ENCODE measurements at regions not wholly inside any gene's neighbourhood (a gene's known extent, or its start where the extent isn't known, plus 50 kb on each side); places are given as distances from the start of the nearest gene placed in this dataset.
"Not testable (repeated sequence)": the region's sequence is repeated elsewhere in the genome, so short reads cannot be mapped to it uniquely, and the experiment has no call there.

DNA sequence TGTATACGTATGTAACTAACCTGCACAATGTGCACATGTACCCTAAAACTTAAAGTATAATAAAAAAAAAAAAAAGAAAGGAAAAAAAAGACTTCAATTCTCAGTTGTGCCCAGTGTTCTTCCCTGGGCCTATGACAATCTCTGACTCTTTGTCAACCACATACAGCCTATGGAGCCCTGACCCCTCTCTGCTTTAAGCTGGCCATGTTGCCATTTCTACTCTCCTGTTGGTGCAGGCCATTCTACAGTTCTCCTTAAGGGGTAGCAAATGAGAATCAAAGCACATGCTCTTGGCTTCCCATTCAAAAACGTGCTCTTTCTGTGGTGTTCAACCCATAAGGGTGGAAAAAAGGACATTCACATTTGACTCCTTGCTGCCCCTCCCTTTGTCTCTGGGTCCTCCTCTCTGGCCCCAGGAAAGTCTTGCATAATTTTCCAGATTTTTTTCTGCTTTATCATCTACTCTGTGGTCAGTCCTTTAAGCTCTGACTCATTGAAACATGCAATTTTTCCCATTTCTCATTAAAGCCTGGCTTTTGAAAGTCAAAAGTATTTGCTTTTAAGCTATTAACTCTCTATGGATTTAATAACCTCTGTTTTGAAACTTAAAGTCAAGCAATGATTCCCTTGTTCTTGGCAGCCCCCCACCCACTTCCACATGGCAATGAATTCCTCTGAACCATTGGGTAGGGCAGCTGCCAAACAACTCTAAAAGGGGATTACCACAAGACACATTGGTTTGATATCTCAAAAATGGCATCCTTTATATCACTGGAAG lies 208.6 kb upstream of the MCHR2 start:
- POLR2A ChIA-PET: no interaction called here
- CTCF ChIA-PET: no interaction called here
- Mint-ChIP-seq H3K9me3 (ENCODE audit: insufficient read depth) (no peaks in the 10 kb centered on the region), H3K4me3 (no peak overlapping the region), H3K27me3 (no peaks in the 10 kb centered on the region), H3K27ac (no peak overlapping the region), H3K4me1 (no peaks in the 10 kb centered on the region)
- H2AFZ ChIP-seq (ENCODE audit: insufficient read depth, low read depth, low read length, poor library complexity, severe bottlenecking): no peak overlapping the region
- no peak for DNase-seq
- TF ChIP-seq, protein P1, sequence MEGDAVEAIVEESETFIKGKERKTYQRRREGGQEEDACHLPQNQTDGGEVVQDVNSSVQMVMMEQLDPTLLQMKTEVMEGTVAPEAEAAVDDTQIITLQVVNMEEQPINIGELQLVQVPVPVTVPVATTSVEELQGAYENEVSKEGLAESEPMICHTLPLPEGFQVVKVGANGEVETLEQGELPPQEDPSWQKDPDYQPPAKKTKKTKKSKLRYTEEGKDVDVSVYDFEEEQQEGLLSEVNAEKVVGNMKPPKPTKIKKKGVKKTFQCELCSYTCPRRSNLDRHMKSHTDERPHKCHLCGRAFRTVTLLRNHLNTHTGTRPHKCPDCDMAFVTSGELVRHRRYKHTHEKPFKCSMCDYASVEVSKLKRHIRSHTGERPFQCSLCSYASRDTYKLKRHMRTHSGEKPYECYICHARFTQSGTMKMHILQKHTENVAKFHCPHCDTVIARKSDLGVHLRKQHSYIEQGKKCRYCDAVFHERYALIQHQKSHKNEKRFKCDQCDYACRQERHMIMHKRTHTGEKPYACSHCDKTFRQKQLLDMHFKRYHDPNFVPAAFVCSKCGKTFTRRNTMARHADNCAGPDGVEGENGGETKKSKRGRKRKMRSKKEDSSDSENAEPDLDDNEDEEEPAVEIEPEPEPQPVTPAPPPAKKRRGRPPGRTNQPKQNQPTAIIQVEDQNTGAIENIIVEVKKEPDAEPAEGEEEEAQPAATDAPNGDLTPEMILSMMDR (IDR thresholded peaks at IDR 0.05): no peak
- no peak for TF ChIP-seq EZH2 (IDR thresholded peaks at IDR 0.05; ENCODE audit: borderline replicate concordance, insufficient read depth, low read depth, low read length, poor library complexity, severe bottlenecking)
- ATAC-seq (ENCODE audit: low read depth): no peak
- no peaks in the 10 kb centered on the region for H3K9me3 ChIP-seq (ENCODE audit: control extremely low read depth in 1 of 3, control insufficient read depth in 2 of 3, insufficient read depth in 1 of 3, low read length in 2 of 3)
- H4K20me1 ChIP-seq (ENCODE audit: control insufficient read depth, insufficient read depth, low read length, poor library complexity, severe bottlenecking): no peaks in the 10 kb centered on the region
- no peak overlapping the region for H3K4me2 ChIP-seq (replicated peaks; ENCODE audit: low read depth, low read length, poor library complexity, severe bottlenecking)
- no peaks in the 10 kb centered on the region for H3K4me1 ChIP-seq (ENCODE audit: control insufficient read depth in 2 of 2, insufficient read depth in 2 of 2, low read length in 2 of 2)
- intact Hi-C loops (cut with micrococcal nuclease): no loop called here
- no peak overlapping the region for H3K27ac ChIP-seq (ENCODE audit: low read length in 2 of 2)
- WGBS (ENCODE audit: insufficient coverage): 33% methylated on average over 1 of the region's 2 CpGs
- no peaks in the 10 kb centered on the region for H3K79me2 ChIP-seq (ENCODE audit: control insufficient read depth, insufficient read depth, low read length)
- H3K9ac ChIP-seq (ENCODE audit: low read length): no peak overlapping the region
- H3K36me3 ChIP-seq (replicated peaks in 1 of 2; ENCODE audit: control extremely low read depth in 1 of 2, control insufficient read depth in 1 of 2, extremely low read depth in 1 of 2, insufficient read depth in 2 of 2, low read length in 1 of 2): no peaks in the 10 kb centered on the region
- no peaks in the 10 kb centered on the region for H3K27me3 ChIP-seq (replicated peaks in 1 of 4; ENCODE audit: control extremely low read depth in 1 of 4, control insufficient read depth in 3 of 4, insufficient read depth in 4 of 4, low read length in 3 of 4)
- no peak overlapping the region for H3K4me3 ChIP-seq (ENCODE audit: control extremely low read depth in 1 of 5, extremely low read depth in 1 of 5, insufficient read depth in 1 of 5, low read depth in 2 of 5, low read length in 4 of 5)

DNA sequence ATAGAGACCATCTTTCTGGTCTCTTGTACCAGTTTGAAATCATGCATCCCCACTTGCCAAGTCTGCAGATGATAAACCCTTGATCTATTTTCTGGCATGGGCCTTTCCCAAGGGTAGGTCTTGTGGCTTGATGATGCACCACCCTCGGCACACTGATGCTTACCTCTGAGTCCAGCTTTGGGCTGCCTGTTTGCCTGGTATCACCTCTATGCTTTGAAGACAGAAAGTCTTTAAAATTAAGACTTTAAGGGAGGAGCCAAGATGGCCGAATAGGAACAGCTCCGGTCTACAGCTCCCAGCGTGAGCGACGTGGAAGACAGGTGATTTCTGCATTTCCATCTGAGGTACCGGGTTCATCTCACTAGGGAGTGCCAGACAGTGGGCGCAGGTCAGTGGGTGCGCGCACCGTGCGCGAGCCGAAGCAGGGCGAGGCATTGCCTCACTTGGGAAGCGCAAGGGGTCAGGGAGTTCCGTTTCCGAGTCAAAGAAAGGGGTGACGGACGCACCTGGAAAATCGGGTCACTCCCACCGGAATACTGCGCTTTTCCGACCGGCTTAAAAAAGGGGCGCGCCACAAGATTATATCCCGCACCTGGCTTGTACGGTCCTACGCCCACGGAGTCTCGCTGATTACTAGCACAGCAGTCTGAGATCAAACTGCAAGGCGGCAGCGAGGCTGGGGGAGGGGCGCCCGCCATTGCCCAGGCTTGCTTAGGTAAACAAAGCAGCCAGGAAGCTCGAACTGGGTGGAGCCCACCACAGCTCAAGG lies 202.4 kb upstream of the MCHR2 start:
- H3K9me3 ChIP-seq (ENCODE audit: control extremely low read depth in 1 of 3, control insufficient read depth in 2 of 3, insufficient read depth in 1 of 3, low read length in 2 of 3); H4K20me1 ChIP-seq (ENCODE audit: control insufficient read depth, insufficient read depth, low read length, poor library complexity, severe bottlenecking); DNase-seq; H3K4me1 Mint-ChIP-seq; CTCF ChIA-PET; H3K9me3 Mint-ChIP-seq (ENCODE audit: insufficient read depth); H3K4me1 ChIP-seq (ENCODE audit: control insufficient read depth in 2 of 2, insufficient read depth in 2 of 2, low read length in 2 of 2); H3K36me3 ChIP-seq (replicated peaks in 1 of 2; ENCODE audit: control extremely low read depth in 1 of 2, control insufficient read depth in 1 of 2, extremely low read depth in 1 of 2, insufficient read depth in 2 of 2, low read length in 1 of 2); intact Hi-C loops (cut with micrococcal nuclease); H3K4me3 ChIP-seq (ENCODE audit: control extremely low read depth in 1 of 5, extremely low read depth in 1 of 5, insufficient read depth in 1 of 5, low read depth in 2 of 5, low read length in 4 of 5); H3K4me3 Mint-ChIP-seq; ATAC-seq (ENCODE audit: low read depth); H3K79me2 ChIP-seq (ENCODE audit: control insufficient read depth, insufficient read depth, low read length); H3K27ac ChIP-seq (ENCODE audit: low read length in 2 of 2); H3K27me3 ChIP-seq (replicated peaks in 1 of 4; ENCODE audit: control extremely low read depth in 1 of 4, control insufficient read depth in 3 of 4, insufficient read depth in 4 of 4, low read length in 3 of 4); H3K27ac Mint-ChIP-seq; H3K27me3 Mint-ChIP-seq; H3K9ac ChIP-seq (ENCODE audit: low read length); H3K4me2 ChIP-seq (replicated peaks; ENCODE audit: low read depth, low read length, poor library complexity, severe bottlenecking); H2AFZ ChIP-seq (ENCODE audit: insufficient read depth, low read depth, low read length, poor library complexity, severe bottlenecking); POLR2A ChIA-PET: not testable (repeated sequence)
- 98% methylated on average over 15 of the region's 37 CpGs for WGBS (ENCODE audit: insufficient coverage)

DNA sequence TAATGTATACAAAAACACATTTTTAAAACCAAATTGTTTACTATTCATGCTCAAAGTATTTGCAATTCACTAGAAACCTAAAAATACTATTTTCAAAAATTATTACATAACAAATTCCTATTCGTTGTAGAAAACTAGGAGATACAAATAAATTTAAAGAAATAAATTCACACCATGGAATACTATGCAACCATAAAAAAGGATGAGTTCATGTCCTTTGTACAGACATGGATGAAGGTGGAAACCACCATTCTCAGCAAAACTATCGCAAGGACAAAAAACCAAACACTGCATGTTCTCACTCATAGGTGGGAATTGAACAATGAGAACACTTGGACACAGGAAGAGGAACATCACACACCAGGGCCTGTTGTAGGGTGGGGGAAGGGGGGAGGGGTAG lies 201.2 kb upstream of the MCHR2 start:
- H3K27ac Mint-ChIP-seq; H3K27ac ChIP-seq (ENCODE audit: low read length in 2 of 2); DNase-seq; H3K9me3 Mint-ChIP-seq (ENCODE audit: insufficient read depth); H3K9me3 ChIP-seq (ENCODE audit: control extremely low read depth in 1 of 3, control insufficient read depth in 2 of 3, insufficient read depth in 1 of 3, low read length in 2 of 3); H3K9ac ChIP-seq (ENCODE audit: low read length); POLR2A ChIA-PET; ATAC-seq (ENCODE audit: low read depth); H3K27me3 ChIP-seq (replicated peaks in 1 of 4; ENCODE audit: control extremely low read depth in 1 of 4, control insufficient read depth in 3 of 4, insufficient read depth in 4 of 4, low read length in 3 of 4); CTCF ChIA-PET; H3K36me3 ChIP-seq (replicated peaks in 1 of 2; ENCODE audit: control extremely low read depth in 1 of 2, control insufficient read depth in 1 of 2, extremely low read depth in 1 of 2, insufficient read depth in 2 of 2, low read length in 1 of 2); H3K4me1 ChIP-seq (ENCODE audit: control insufficient read depth in 2 of 2, insufficient read depth in 2 of 2, low read length in 2 of 2); H4K20me1 ChIP-seq (ENCODE audit: control insufficient read depth, insufficient read depth, low read length, poor library complexity, severe bottlenecking); H3K27me3 Mint-ChIP-seq; H3K79me2 ChIP-seq (ENCODE audit: control insufficient read depth, insufficient read depth, low read length); H3K4me1 Mint-ChIP-seq; H3K4me3 ChIP-seq (ENCODE audit: control extremely low read depth in 1 of 5, extremely low read depth in 1 of 5, insufficient read depth in 1 of 5, low read depth in 2 of 5, low read length in 4 of 5); intact Hi-C loops (cut with micrococcal nuclease); H3K4me3 Mint-ChIP-seq; H3K4me2 ChIP-seq (replicated peaks; ENCODE audit: low read depth, low read length, poor library complexity, severe bottlenecking); H2AFZ ChIP-seq (ENCODE audit: insufficient read depth, low read depth, low read length, poor library complexity, severe bottlenecking): not testable (repeated sequence)
- WGBS (ENCODE audit: insufficient coverage): no CpG with 5 or more reads among the region's 2 CpGs
